OCI-LY1 (cell line): ENCODE measurements at regions not wholly inside any gene's neighbourhood (a gene's known extent, or its start where the extent isn't known, plus 50 kb on each side); places are given as distances from the start of the nearest gene placed in this dataset.

ENCODE experiments used
- EZH2 ChIP-seq: fragments of 200-600 bp; sonication (generic), shearing (Covaris generic); IDR thresholded peaks from 2 replicates; pipeline ENCODE4 v1.8.0; 2017; ENCODE audit warnings: borderline replicate concordance, mixed run types, mild to moderate bottlenecking, antibody characterized with exemption, low read length, moderate library complexity, mixed read lengths
- TF ChIP-seq, protein P1 (sequence below): fragments of 200-600 bp; sonication (generic), shearing (Covaris generic); IDR thresholded peaks from 2 replicates; pipeline ENCODE4 v1.5.1; 2017; ENCODE audit warnings: mild to moderate bottlenecking, antibody characterized with exemption, low read length, moderate library complexity, mixed read lengths

DNA sequence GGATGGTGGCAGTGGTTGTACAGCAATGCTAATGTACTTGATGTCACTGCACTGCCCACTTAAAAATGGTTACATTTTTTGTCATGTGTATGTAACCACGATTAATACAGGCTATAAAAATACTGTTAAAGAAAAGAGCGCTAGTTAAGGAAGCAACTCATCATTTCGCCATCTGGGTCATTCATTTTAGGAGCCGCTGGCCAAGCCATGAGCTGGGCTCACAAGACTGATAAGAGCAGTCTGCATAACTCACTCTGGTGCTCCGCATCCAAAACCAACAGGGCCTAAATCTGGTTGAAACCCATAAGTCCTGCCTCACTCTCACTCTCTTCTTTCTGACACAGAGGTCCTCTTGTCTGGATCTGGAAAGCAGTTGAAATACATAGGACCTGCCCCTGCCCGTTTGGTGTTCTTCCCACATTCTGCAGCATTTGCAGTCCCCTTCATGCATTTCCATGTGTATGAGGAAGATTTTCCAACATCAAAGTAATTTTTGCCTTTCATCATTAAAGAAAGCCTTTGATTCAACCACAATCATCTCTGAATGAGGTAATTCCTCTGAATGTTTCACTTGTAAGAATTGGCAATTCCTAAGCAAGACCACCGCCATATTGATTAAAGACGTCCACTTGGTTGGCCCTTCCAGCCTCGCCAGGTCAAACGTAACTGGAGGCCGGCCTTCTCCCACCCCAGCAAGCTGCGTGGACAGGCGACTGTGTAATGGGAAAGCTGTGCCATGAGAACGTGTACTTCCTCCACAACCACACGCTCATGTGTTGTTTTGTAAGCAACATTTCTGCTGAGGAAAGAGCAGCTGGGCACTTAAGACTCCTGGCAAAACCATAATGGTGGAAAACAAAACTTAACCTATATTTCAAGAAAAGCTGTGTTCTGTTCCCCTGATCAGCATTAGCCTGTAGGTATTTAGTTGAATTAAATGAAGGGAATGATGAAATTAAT is 112.2 kb downstream of the VAPA start:
- TF ChIP-seq, protein P1, sequence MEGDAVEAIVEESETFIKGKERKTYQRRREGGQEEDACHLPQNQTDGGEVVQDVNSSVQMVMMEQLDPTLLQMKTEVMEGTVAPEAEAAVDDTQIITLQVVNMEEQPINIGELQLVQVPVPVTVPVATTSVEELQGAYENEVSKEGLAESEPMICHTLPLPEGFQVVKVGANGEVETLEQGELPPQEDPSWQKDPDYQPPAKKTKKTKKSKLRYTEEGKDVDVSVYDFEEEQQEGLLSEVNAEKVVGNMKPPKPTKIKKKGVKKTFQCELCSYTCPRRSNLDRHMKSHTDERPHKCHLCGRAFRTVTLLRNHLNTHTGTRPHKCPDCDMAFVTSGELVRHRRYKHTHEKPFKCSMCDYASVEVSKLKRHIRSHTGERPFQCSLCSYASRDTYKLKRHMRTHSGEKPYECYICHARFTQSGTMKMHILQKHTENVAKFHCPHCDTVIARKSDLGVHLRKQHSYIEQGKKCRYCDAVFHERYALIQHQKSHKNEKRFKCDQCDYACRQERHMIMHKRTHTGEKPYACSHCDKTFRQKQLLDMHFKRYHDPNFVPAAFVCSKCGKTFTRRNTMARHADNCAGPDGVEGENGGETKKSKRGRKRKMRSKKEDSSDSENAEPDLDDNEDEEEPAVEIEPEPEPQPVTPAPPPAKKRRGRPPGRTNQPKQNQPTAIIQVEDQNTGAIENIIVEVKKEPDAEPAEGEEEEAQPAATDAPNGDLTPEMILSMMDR: no peak
- no peak for TF ChIP-seq EZH2
